Heart right ventricle (tissue), 16 donors: ENCODE measurements at regions not wholly inside any gene's neighbourhood (a gene's known extent, or its start where the extent isn't known, plus 50 kb on each side); places are given as distances from the start of the nearest gene placed in this dataset.

Experiments
- ATAC-seq, 8 donors: fragments of 200-7000 bp; cut with Tn5 transposase; one replicate each; pipeline ENCODE4 v1.9.1; 2020; ENCODE audit warnings: mild to moderate bottlenecking in 8 of 8, moderate library complexity in 8 of 8, moderate number of reproducible peaks in 1 of 8
- DNase-seq, 2 donors: peaks; one replicate each; pipeline ENCODE4 v3.0.0-alpha.2; 2020
- H3K27ac ChIP-seq, 10 donors: fragments of 200-600 bp; sonication (generic) in 2 of 10; one replicate each; pipeline versions ENCODE4 v1.5.0 to v1.8.0; 2020 to 2022; ENCODE audit warnings: mild to moderate bottlenecking in 3 of 10
- H3K27me3 ChIP-seq, 7 donors: fragments of 200-600 bp; one replicate each; pipeline ENCODE4 v1.8.0; 2021 to 2022; ENCODE audit warnings: mild to moderate bottlenecking in 2 of 7
- H3K36me3 ChIP-seq, 9 donors: fragments of 200-600 bp; sonication (generic) in 1 of 9; one replicate each; pipeline versions ENCODE4 v1.5.0 to v1.8.0; 2020 to 2022; ENCODE audit warnings: mild to moderate bottlenecking in 2 of 9
- H3K4me1 ChIP-seq, 9 donors: fragments of 200-600 bp; sonication (generic) in 1 of 9; one replicate each; pipeline versions ENCODE4 v1.5.0 to v1.8.0; 2020 to 2022; ENCODE audit warnings: mild to moderate bottlenecking in 4 of 9
- H3K4me3 ChIP-seq, 10 donors: fragments of 200-600 bp; sonication (generic) in 2 of 10; one replicate each; pipeline versions ENCODE4 v1.5.0 to v1.8.0; 2020 to 2022; ENCODE audit warnings: mild to moderate bottlenecking in 7 of 10, moderate library complexity in 2 of 10
- H3K9me3 ChIP-seq, 11 donors: fragments of 200-600 bp in 10 of 11; sonication (generic) in 2 of 11; one replicate each; pipeline versions ENCODE4 v1.5.0 to v1.8.0; 2013 to 2022; ENCODE audit warnings: mild to moderate bottlenecking in 2 of 11, control low read depth in 1 of 11, moderate library complexity in 1 of 11
- whole genome bisulfite sequencing, 2 donors: extraction: QIAGEN DNeasy Blood & Tissue Kit; methylation state at CpG; one replicate each; pipeline ENCODE4 v1.1.7; 2013; ENCODE audit warnings: inconsistent platforms in 1 of 2; 5-methylcytosine and 5-hydroxymethylcytosine counted together
- intact Hi-C, 10 donors: fragments of 100-400 bp; cut with DNase I; formaldehyde crosslinking; loops; one replicate each; pipeline versions ENCODE4 v1.11.1 to v1.14.2; 2022
- TF ChIP-seq, protein P1 (sequence below), 9 donors: fragments of 200-600 bp; sonication (generic) in 2 of 9; IDR thresholded peaks; one replicate each; pipeline versions ENCODE4 v1.5.0 to v1.8.0; 2021 to 2022; ENCODE audit warnings: antibody characterized with exemption in 9 of 9, mild to moderate bottlenecking in 5 of 9, moderate library complexity in 1 of 9
- donor health status: Arrhythmogenic right ventricular cardiomyopathy.
- donor health status: ischemic (EF 13 %, LVEDD 7.1; RV severe dilation, severe dysfunction).
- donor health status: healthy with polysubstance abuse.
- donor health status: DM: no; HTN: yes; CAD: no.
- donor health status: DM: no; HTN: no; CAD: no.
- donor health status: ischemic (EF 25% LVEDD 6.9; RV normal size, moderate dysfunction).
- donor health status: ischemic (EF 25% LVEDD 5.7; RV mildly dilated, moderate dysfunction).
- donor health status: healthy.
- donor health status: DM: yes; HTN: yes; CAD: no.
- donor health status: Ischemic cardiomyopathy.
- donor health status: ischemic (EF 35%, LVEDD 5.7; RV mildly dilated, moderate dysfunction).
- donor health status: nonischemic (EF 11% LVEDD 7.7; RV severe dilation, severe dysfunction).
- donor health status: DM: yes; HTN: yes; CAD: no.
- donor health status: PGD.
- donor health status: ischemic (EF 29% LVEDD 5.4; RV normal size, mild dysfunction).
- donor health status: nonischemic (EF 23%, LVEDD 6.1; RV moderate dilation, normal function).

DNA sequence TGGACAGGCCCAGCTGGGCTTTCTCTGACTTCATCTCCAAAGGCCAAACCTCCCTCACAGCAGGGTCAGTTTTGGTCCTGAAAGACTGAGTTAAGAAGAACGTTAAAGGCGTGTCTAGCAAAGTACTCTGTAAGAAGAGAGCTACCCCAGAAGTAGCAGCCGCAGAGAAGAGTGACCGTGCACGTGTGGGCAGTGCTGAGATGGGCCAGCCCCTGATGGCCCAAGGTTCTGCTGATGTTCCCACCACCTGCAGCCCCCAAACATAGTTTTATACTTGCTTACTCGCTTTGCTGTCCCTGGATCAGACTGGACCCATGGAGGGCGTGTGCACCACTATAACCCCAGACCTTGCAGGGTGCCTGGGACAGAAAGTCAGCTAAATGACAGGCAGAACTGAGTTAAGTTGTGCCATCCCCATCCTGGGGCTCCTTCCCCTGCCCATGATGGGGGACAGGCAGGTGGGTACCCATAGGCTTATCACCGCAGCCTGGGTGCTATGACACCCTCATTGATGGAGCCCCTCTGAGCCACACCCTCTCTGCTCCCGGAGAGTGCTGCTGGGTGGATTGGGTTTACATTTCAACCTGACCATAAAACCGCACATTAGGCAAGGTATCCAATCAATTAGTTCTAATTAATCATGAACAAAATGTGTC is 367.3 kb upstream of the HS6ST1 start:
- TF ChIP-seq, protein P1, sequence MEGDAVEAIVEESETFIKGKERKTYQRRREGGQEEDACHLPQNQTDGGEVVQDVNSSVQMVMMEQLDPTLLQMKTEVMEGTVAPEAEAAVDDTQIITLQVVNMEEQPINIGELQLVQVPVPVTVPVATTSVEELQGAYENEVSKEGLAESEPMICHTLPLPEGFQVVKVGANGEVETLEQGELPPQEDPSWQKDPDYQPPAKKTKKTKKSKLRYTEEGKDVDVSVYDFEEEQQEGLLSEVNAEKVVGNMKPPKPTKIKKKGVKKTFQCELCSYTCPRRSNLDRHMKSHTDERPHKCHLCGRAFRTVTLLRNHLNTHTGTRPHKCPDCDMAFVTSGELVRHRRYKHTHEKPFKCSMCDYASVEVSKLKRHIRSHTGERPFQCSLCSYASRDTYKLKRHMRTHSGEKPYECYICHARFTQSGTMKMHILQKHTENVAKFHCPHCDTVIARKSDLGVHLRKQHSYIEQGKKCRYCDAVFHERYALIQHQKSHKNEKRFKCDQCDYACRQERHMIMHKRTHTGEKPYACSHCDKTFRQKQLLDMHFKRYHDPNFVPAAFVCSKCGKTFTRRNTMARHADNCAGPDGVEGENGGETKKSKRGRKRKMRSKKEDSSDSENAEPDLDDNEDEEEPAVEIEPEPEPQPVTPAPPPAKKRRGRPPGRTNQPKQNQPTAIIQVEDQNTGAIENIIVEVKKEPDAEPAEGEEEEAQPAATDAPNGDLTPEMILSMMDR (IDR thresholded peaks at IDR 0.05): no peak
- Histone ChIP-seq H3K27me3 (peaks cover 0 to 7% (median 0%) of the 10 kb centered on the region in 7 donors), H3K4me3 (no peak overlapping the region), H3K4me1 (peaks cover 0 to 12% (median 0%) of the 10 kb centered on the region in 9 donors), H3K9me3 (no peaks in the 10 kb centered on the region), H3K27ac (no peak overlapping the region), H3K36me3 (no peaks in the 10 kb centered on the region)
- ATAC-seq (no peak), DNase-seq (no peak)
- 90 to 95% methylated on average over 10 of the region's 10 CpGs for WGBS, 2 donors
- intact Hi-C loops: no loop called here

DNA sequence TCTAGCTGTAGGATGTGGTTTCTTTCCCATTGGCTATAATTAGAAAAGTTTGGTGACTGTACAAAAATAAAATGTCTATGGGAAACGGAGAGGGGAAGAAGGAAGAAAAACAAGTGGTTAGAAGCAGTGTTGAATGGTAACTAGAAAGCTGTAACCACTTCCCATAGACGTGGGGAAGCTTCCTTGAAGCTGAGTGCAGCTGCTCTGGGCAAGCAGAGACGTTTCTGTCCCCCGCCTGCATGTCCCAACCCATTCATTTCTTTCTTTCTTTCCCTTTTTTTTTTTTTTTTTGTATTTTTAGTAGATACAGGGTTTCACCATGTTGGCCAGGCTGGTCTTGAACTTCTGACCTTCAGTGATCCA is 367.8 kb upstream of the HS6ST1 start:
- Histone ChIP-seq H3K27me3 (peaks cover 0 to 6% (median 0%) of the 10 kb centered on the region in 7 donors), H3K9me3 (no peaks in the 10 kb centered on the region), H3K36me3 (no peaks in the 10 kb centered on the region), H3K27ac (no peak overlapping the region), H3K4me3 (no peak overlapping the region), H3K4me1 (peaks cover 0 to 12% (median 0%) of the 10 kb centered on the region in 9 donors)
- 49 to 62% methylated on average over 4 of the region's 4 CpGs for WGBS, 2 donors
- ATAC-seq (no peak), DNase-seq (no peak)
- intact Hi-C loops: no loop called here
- TF ChIP-seq, protein P1 (IDR thresholded peaks at IDR 0.05): no peak

DNA sequence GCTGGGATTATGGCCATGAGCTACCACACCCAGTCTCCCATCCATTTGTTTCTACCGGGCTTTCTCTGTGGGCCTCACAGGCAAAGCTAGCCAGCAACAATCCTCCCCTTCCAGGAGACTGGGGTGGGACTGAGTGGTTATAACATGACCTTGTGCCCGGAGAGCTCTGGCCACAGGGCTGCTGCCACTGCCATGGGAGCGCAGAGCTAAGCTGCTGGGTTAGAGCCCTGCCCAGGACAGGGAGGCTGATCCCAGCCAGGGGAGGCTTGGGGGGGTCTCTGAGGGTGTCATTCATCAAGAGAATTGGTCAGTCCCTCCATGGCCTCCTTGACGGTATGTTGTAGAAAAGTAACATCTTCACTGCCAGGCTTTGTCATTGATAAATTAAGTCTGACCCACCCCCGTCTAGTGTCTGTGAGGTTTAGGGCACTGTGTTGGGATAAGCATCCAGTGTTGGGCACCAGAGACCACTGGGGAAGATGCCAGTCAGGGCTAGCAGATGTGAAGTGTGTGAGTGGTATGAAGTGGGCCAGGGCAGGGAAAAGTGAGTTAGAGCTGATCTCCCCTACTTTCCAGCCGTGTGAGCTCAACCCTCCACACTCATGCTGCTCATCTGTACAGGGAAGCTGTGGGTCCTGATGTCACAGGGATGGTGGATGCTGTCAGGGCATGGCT is 368.4 kb upstream of the HS6ST1 start:
- TF ChIP-seq, protein P1 (IDR thresholded peaks at IDR 0.05): no peak
- Histone ChIP-seq H3K4me3 (no peak overlapping the region), H3K9me3 (no peaks in the 10 kb centered on the region), H3K4me1 (peaks cover 0 to 12% (median 0%) of the 10 kb centered on the region in 9 donors), H3K27ac (no peak overlapping the region), H3K36me3 (no peaks in the 10 kb centered on the region), H3K27me3 (peaks cover 0 to 3% (median 0%) of the 10 kb centered on the region in 7 donors)
- intact Hi-C loops: no loop called here
- 91 to 93% methylated on average over 6 of the region's 6 CpGs for WGBS, 2 donors
- DNase-seq: no peak
- ATAC-seq: no peak

DNA sequence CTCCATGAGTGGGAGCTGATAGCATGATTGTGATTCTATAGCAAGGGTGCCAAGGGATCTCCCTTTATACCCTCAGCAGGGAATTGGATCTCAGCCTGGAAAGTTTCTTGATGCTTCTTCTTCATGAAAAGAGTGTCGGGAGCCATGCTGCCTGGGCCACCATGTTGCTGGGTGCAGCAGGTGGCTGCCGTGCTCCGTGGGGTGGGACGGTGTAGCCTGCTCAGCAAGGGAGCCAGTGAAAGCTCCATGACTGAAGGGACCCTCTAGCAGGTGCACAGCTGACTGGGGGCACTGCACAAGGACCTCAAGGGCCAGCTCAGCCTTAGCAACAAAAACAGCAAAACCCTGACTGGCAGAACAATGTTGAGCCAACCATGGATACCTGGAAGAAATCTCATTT is 368.9 kb upstream of the HS6ST1 start:
- DNase-seq: no peak
- Histone ChIP-seq H3K27ac (no peak overlapping the region), H3K4me1 (peaks cover 0 to 12% (median 0%) of the 10 kb centered on the region in 9 donors), H3K9me3 (no peaks in the 10 kb centered on the region), H3K4me3 (no peak overlapping the region), H3K27me3 (peaks cover 0 to under 1% (median 0%) of the 10 kb centered on the region in 7 donors), H3K36me3 (no peaks in the 10 kb centered on the region)
- TF ChIP-seq, protein P1 (IDR thresholded peaks at IDR 0.05): no peak
- no peak for ATAC-seq
- intact Hi-C loops: no loop called here
- 96% methylated on average over 4 of the region's 4 CpGs for WGBS, 2 donors
